NCI-H2081 (cell line): ENCODE measurements at regions not wholly inside any gene's neighbourhood (a gene's known extent, or its start where the extent isn't known, plus 50 kb on each side); places are given as distances from the start of the nearest gene placed in this dataset.
"Not testable (repeated sequence)": the region's sequence is repeated elsewhere in the genome, so short reads cannot be mapped to it uniquely, and the experiment has no call there.

ENCODE experiments used
- DNase-seq, 2 experiments: peaks; one replicate each; lab custom pipeline; 2025; lab: John Stamatoyannopoulos, UW

GRCh38 chr12:19771858-19772257 lies 332.6 kb downstream of the AEBP2 start:
- DNase-seq: no peak

DNA sequence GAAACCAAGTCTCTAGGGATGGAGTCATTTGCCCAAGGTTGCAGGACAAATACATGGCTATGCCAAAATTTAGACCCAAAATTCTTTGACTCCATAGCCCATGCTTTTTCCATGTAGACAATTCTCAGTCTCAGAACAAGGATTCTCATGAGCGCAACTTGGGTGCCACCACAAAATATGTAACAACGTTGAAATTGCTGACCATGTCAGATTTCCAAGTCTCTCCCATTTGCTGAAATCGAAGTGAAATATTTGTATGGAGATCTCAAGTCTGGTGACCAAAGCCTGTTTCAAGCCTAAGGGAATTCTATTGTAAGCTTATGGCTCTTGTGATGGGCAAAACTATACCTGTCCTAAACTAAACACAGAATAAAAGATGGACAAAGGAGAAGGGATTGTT lies 333.5 kb downstream of the AEBP2 start:
- no peak for DNase-seq

DNA sequence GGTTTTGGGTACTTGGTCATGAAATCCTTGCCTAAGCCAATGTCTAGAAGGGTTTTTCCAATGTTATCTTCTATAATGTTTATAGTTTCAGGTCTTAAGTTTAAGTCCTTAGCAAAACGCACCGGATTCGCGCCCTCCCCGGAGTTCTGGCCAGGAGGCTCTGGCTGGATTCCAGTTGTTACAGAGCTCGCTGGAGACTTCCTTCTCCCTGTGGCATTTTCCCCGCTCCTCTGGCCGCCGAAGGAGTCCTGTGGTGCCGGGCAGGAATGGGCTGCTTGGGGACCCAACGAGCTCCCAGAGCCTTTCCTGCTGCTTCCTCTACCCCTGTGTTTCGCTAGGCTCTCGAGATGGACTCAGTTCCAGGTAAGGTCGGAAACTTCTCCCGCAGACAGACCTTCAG lies 335.9 kb downstream of the AEBP2 start:
- no peak for DNase-seq

DNA sequence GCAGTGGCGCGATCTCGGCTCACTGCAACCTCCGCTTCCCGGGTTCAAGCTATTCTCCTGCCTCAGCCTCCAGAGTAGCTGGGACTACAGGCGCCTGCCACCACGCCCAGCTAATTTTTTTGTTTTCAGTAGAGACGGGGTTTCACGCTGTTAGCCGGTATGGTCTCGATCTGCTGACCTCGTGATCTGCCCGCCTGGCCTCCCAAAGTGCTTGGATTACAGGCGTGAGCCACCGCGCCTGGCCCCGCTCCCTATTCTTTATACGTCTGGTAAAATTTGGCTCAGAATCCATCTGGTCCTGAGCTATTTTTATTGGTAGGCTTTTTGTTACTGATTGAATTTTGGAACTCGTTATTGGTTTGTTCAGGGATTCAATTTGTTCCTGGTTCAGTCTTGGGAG lies 336.7 kb downstream of the AEBP2 start:
- DNase-seq: not testable (repeated sequence)

GRCh38 chr12:19778172-19778571 lies 338.9 kb downstream of the AEBP2 start:
- no peak for DNase-seq

- DNase-seq: no peak
Observed at GRCh38 chr12:19778797-19779196, 339.5 kb downstream of the AEBP2 start.

DNA sequence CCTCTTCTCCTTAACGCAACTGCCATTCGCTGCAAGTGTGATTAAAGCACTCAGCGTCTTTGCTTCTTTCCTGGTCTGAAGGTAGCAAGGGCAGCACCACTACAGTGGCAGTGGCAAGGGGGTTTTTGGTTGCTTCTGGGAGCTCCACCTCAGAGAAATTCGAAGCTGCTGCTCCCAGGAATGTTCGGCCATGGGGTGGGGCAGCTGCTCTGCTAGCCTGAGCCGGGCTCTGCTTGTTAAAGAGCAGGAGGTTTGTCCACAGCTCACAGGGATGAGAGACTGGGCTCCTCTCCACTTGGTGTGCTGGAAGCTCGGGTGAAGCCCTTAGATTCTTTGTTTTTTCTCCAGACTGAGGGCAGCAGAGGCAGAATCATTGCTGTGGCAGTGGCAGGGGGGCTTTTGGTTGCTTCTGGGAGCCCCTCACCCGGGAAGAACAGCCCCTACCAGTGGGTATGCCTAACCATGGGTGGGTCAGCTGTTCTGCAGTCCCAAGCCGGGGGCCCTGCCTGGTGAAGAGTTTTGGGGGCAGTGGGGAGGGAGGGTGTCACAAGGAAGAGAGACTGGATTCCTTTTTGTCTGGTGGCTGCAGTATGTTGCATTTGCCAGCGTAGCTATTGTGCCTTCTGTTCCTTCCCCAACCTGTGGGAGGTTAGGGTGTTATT lies 340.2 kb downstream of the AEBP2 start:
- DNase-seq: no peak

GRCh38 chr12:19780460-19780859 lies 341.2 kb downstream of the AEBP2 start:
- no peak for DNase-seq

DNA sequence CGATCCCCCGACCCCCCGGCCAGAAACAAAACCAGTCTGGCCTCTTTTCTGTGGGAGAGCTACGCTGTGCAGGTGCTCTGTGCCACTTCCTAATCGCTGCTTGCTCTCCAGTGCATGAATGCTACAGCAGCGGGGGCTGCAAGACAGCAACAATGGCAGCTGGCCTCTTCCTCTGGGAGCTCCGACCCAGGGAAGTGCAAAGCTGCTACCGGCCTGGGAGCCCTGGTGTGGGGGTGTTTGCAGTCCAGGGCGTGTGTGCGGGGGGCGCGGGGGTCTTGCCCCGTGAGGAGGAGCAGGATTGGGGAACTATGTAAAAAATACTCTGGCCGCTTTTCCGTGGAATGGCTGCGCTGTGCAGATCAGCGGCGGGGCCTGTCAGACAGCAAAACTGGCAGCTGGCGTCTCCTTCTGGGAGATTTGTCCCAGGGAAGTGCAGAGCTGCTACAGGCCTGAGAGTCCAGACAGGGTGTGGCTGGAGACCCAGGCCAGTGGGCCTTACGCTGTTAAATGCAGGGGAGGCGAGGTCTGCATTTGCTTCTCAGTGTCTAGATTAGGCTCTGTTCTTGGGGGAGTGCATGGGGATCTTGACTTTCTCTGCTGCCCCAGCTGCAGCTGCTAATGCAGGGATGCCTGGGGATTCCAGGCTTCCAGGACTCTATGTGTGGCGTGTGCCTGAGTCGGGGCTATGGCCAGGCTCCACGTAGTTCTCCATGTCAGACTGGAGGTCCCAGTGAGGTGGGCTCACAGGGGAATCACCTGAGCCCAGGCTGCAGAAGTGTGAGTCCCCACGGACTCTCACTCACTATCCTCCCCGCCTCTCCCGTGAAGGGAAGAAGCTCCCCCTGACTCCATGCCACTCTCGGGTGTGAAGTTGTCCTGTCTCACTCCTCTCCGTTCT lies 344.5 kb downstream of the AEBP2 start:
- DNase-seq: no peak

DNA sequence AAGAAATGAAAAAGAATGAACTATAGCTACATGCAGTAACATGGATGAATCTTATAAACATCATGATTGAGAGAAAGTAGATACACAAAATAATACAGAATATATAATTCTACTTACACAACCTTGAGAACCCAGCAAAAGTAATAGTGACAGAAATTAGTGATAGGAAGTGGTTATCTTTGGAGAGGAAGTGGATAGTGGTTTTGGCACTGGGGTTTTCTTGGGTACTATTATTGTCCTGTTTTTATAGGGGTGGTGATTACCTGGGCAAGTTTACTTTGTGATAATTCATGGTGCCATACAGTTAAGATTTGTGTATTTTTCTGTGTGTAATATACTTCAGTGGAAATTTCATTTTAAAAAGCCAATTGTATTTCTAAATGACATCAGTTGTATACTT lies 352.7 kb downstream of the AEBP2 start:
- no peak for DNase-seq

- no peak for DNase-seq
Observed at GRCh38 chr12:19794116-19794515, 354.8 kb downstream of the AEBP2 start.

DNA sequence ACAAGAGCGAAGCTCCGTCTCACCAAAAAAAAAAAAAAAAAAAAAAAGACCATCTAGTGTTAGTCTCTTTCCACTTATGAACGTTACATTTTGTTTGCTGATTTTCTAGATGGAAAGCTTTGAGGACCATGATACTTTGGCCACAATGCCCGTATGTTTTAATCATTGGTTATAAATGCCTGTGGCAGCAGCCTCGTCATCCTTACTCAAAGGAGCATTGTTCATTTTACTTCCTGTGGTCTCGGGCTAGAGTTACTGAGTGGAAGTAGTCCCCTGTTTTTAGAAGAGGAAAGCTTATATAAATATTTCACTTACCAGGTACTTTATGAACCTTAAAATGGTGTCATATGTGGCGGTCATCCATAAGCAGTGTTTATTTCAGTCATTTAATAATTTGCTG lies 359.9 kb downstream of the AEBP2 start:
- no peak for DNase-seq

DNA sequence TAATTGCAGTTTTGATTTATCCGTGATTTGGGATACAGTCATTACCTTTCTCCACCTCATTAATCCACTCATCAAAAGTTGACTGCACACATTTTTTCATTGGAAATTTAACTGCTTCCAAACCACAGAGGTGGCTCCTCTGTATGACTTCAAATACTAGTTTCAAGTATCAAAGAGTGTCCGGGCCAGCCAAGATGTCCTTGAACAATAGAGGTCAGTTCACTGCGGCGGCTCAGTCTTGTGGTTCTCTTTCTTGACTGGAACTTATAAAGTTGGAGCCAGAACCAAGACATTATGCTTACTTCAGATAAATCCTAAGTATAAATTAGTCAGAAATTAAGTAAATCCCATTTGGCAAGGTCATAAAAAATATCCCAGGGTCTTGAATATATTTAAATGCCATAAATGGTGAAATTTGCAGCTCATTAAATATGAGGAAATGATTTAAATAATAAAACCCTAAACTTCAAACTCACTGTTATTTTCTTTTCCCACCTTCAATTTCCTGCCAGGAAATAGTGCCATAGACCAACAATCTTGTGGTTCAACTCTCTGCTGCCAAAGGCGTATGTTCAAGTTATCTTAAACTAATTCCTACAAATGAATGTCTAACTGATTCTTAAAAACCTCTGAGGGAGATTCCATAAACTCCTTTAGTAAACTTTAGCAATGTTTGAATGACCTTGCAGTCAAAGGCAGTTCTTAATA lies 360.8 kb downstream of the AEBP2 start:
- DNase-seq: no peak

DNA sequence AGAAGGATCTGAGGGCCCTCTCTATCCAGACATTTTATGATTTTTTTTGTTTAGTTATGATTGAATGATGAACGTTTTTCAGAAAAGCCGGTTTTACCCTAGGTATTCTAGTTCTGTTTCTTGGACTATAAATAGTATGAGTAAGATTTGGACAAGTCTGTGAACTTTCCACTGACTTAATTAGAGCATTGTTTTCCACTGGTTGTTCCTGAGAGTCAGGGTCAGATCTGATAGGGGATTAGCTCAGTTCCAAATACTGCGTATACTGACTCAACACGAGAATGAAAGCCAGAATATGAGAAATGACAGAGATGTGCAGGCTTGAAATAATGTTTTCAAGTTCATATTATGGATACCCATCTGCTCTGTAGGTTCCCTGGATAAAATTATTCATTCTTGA lies 361.6 kb downstream of the AEBP2 start:
- no peak for DNase-seq

DNA sequence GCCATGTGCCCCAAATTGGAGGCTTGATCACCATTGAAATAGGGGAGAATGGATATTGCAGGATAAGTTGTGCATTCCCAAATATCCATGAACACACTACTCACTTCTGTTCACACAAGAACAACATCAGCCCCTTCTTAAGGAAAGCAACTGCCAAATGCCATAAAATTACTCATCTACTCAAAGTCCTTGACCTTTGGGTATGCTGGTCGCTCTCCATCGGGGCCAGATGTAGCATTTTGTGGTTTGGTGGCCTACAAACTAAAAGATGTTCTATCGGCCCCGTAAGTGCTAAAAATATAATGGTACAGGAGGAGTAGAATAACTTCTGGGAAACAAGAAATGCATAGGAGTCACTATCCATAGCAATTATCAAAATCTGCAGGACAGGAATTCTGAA lies 362.6 kb downstream of the AEBP2 start:
- no peak for DNase-seq

- no peak for DNase-seq
Observed at GRCh38 chr12:19802915-19803314, 363.6 kb downstream of the AEBP2 start.

- DNase-seq: no peak
Observed at GRCh38 chr12:19804737-19805136, 365.4 kb downstream of the AEBP2 start.

- no peak for DNase-seq
Observed at GRCh38 chr12:19808371-19808770, 369.1 kb downstream of the AEBP2 start.

- DNase-seq: no peak
Observed at GRCh38 chr12:19810213-19810612, 370.9 kb downstream of the AEBP2 start.

DNA sequence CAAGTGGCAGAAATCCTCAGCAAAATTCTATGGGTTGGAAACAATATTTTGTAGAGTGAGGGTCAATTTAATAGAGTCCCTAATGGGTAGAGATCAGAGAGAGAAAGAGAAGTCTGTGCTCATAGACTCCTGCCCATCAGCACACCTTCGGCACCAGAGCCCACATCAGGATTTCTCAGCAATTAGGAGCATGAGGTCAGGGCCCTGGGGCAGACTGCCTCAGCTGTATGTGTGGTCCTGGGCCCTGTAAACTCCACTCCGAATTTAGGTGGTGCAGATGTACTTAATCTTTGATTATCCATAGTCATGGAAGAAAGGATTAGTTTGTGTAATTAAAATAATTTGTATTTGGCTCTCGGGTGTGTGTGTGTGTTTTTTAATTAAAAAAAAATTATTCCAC lies 372.6 kb downstream of the AEBP2 start:
- DNase-seq: no peak

DNA sequence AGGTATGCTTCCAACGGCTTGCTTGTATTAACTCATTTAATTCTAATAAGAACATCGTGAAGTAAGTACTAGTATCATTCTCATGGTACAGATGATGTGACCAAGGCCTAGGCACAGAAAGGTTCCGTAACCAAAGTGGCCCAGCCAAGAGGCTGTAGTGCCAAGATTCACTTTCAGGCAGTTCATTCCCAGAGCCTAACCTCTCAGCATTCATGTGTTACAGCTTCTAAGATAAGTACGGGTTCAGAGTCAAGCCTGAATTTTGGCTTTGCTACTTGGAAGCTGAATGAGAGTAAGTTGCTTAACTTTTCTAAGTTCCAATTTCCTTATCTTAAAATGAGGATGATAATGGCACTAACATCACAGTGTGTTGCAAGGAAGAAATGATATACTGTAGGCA lies 379.9 kb downstream of the AEBP2 start:
- DNase-seq: no peak

DNA sequence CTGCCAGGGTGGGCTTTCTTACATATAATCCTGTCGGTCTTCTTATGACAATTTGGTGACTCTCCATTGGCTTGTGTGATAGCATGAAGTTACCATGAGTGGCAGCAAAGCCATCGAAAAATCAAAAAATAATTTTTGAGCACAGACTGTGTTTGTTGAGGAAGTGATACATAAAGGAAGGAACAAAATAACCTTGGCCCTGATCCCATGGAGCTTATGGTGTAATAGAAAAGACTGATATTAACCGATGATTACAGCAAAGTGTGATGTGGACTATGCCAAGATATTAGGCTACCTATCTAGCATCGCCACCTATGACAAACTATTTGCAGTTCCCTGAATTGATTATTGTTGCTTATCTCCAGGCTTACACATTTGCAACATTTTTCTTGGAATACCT lies 383.2 kb downstream of the AEBP2 start:
- no peak for DNase-seq

DNA sequence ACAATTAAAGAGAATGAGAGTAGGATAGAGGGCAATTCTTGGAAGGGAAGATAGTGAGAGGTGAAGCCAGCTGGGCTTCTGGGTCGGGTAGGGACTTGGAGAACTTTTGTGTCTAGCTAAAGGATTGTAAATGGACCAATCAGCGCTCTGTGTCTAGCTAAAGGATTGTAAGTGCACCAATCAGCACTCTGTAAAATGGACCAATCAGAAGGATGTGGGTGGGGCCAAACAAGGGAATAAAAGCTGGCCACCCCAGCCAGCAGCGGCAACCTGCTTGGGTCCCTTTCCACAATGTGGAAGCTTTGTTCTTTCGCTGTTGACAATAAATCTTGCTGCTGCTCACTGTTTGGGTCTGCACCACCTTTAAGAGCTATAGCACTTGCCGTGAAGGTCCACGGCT lies 384.0 kb downstream of the AEBP2 start:
- not testable (repeated sequence) for DNase-seq
